HEK293T (cell line): ENCODE measurements at regions not wholly inside any gene's neighbourhood (a gene's known extent, or its start where the extent isn't known, plus 50 kb on each side); places are given as distances from the start of the nearest gene placed in this dataset.

Experiments
- CTCF ChIA-PET: fragments of 350-600 bp; formaldehyde crosslinking; extraction: SDS; loops from one replicate; lab custom pipeline; 2021; ENCODE audit warnings: antibody characterized with exemption, inconsistent platforms; lab: Yijun Ruan, JAX
- POLR2A ChIA-PET: fragments of 350-600 bp; formaldehyde crosslinking; extraction: SDS; loops from one replicate; lab custom pipeline; 2020; ENCODE audit warnings: antibody characterized with exemption, inconsistent platforms; lab: Yijun Ruan, JAX
- DNase-seq: peaks from one replicate; pipeline ENCODE4 v3.0.0; 2012; ENCODE audit warnings: mixed read lengths; ENCODE audit errors: extremely low spot score
- ARNT ChIP-seq: fragments of 450-650 bp; IDR thresholded peaks from 2 replicates; pipeline ENCODE4 v1.6.1; 2017; ENCODE audit warnings: mild to moderate bottlenecking
- BHLHE40 ChIP-seq: fragments of 450-650 bp; IDR thresholded peaks from 2 replicates; pipeline ENCODE4 v1.6.1; 2016; ENCODE audit warnings: mild to moderate bottlenecking, moderate library complexity, borderline replicate concordance
- CTBP1 ChIP-seq: fragments of 450-650 bp; IDR thresholded peaks from 2 replicates; pipeline ENCODE4 v1.6.1; 2016; ENCODE audit warnings: borderline replicate concordance
- ELF4 ChIP-seq: fragments of 450-650 bp; IDR thresholded peaks from 2 replicates; pipeline ENCODE4 v1.6.1; 2017; ENCODE audit warnings: antibody characterized with exemption
- FOXA1 ChIP-seq: fragments of 450-650 bp; IDR thresholded peaks from 2 replicates; pipeline ENCODE4 v1.6.1; 2016; ENCODE audit warnings: mild to moderate bottlenecking
- FOXK2 ChIP-seq: fragments of 450-650 bp; IDR thresholded peaks from 2 replicates; pipeline ENCODE4 v1.6.1; 2016; ENCODE audit warnings: mild to moderate bottlenecking
- FOXM1 ChIP-seq: fragments of 450-650 bp; IDR thresholded peaks from 2 replicates; pipeline ENCODE4 v1.6.1; 2017; ENCODE audit warnings: mild to moderate bottlenecking, borderline replicate concordance
- HDGF ChIP-seq: fragments of 450-650 bp; IDR thresholded peaks from 2 replicates; pipeline ENCODE4 v1.6.1; 2017; ENCODE audit warnings: antibody characterized with exemption, borderline replicate concordance
- L3MBTL2 ChIP-seq: fragments of 450-650 bp; conservative IDR thresholded peaks from 2 replicates; pipeline ENCODE4 v1.6.1; 2016; ENCODE audit warnings: mild to moderate bottlenecking
- LEF1 ChIP-seq: fragments of 450-650 bp; IDR thresholded peaks from 2 replicates; pipeline ENCODE4 v1.6.1; 2017; ENCODE audit warnings: mild to moderate bottlenecking, borderline replicate concordance
- NFRKB ChIP-seq: fragments of 450-650 bp; IDR thresholded peaks from 2 replicates; pipeline ENCODE4 v1.6.1; 2016; ENCODE audit warnings: mild to moderate bottlenecking, moderate library complexity
- SP1 ChIP-seq: fragments of 450-650 bp; IDR thresholded peaks from 2 replicates; pipeline ENCODE4 v1.6.1; 2017
- SUZ12 ChIP-seq: fragments of 450-650 bp; IDR thresholded peaks from 2 replicates; pipeline ENCODE4 v1.6.1; 2016; ENCODE audit warnings: mild to moderate bottlenecking
- TARDBP ChIP-seq: fragments of 450-650 bp; IDR thresholded peaks from 2 replicates; pipeline ENCODE4 v1.6.1; 2016
- ZNF384 ChIP-seq: fragments of 450-650 bp; IDR thresholded peaks from 2 replicates; pipeline ENCODE4 v1.6.1; 2016
- TF ChIP-seq, protein P1 (sequence below): fragments of 450-650 bp; IDR thresholded peaks from 2 replicates; pipeline ENCODE4 v1.6.1; 2016

DNA sequence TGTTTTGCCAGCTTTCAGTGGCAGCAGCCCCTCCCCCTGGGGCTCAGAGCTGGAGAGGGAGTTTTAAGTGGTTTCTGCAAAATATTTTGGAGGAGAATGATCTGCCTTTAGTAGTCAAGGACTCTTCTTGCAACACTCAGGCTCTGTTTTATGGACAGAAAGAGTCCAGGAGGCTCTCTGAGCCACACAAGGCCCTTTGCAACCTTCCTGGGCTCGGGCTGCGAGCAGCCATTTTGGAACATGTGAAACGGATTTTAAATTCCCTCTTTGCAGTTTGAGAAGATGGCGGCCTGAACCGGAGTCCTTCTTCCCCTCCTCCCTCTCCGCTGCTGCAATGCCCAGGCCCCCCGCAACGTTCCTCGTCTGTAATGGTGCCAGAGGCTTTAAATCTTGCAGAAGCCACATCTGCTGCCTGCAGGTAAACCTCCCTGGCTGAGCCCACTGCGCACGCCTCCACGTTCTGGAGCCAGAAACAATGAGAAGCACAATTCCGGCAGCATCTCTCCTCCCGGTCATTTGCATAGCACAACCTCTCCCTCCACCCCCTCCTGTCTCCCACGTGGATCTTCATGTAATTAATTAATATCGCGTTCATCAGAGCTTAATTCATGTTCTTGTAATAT, 386.1 kb downstream of the SEC14L1 start:
- ChIA-PET POLR2A (no interaction called here), CTCF (no interaction called here)
- no peak for DNase-seq
- TF ChIP-seq NFRKB (no peak), SP1 (no peak)

DNA sequence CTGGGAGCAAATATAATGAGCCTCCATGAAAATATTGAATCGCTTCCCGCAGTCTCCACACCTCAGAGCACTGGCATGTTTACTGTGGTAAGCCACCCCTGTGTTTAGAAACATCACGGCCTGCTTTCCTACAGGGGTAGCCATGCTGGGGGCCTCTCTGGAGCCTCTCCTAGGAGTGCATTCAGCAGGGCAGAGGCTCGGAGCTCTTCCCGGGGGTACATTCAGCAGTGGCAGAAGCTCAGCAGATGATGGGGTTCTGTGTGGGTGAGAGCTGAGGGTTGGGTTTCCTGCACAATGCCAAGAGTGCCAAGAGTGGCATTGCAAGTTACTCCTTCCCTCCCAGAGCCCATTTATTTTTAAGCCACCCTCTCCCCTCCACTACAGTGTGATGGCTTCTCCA, 386.6 kb downstream of the SEC14L1 start:
- ChIA-PET POLR2A (no interaction called here), CTCF (no interaction called here)
- no peak for TF ChIP-seq ARNT
- no peak for TF ChIP-seq NFRKB
- no peak for TF ChIP-seq ZNF384
- TF ChIP-seq FOXM1 = no peak
- no peak for TF ChIP-seq CTBP1
- no peak for TF ChIP-seq ELF4
- TF ChIP-seq TARDBP = no peak
- no peak for TF ChIP-seq SP1
- TF ChIP-seq FOXK2 = no peak
- no peak for TF ChIP-seq L3MBTL2
- DNase-seq = no peak

DNA sequence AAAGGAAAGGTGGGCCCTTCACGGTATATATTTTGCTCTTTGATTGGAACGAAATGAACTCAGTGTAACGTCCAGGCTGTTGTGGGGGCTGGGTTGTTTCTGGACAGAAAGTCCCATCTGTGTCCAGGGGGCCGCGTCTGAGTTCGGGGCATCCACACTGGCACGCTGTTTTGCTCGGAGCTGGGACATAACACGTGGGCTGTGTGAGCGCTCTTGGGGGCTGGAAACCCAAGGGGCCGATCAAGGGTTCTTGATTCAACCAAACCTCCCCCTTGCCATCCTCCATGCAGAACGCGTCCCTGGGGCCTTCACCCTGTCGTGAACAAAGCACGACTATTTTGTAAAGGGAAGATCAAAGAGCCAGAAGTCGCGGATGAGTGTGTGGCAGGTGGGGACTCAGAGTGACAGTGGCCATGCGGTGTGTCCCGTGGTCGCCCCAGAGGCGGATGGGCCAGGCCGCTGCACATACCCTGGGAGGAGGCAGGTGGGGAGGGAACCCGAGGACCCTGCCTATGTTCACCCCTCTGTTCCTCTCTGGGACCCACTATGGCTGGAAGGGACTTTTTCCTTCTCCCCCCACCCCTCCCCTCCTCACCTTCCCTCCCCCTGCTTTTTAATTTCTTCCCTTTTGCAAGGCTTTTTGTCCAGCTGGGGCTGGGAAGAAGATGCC, 387.2 kb downstream of the SEC14L1 start:
- TF ChIP-seq HDGF (no peak), L3MBTL2 (no peak), TARDBP (no peak), NFRKB (no peak), ARNT (no peak), SUZ12 (no peak)
- no peak for DNase-seq
- CTCF ChIA-PET = interaction anchor here (0.8 to 1.3 kb wide), 3 partner anchors 10 to 31 kb away, joined by 4 read pairs; no protein-coding TSS in a partner anchor
- POLR2A ChIA-PET = interaction anchor here (1.0 kb wide), 1 partner anchor 35 kb away, joined by 3 read pairs; no protein-coding TSS in a partner anchor

DNA sequence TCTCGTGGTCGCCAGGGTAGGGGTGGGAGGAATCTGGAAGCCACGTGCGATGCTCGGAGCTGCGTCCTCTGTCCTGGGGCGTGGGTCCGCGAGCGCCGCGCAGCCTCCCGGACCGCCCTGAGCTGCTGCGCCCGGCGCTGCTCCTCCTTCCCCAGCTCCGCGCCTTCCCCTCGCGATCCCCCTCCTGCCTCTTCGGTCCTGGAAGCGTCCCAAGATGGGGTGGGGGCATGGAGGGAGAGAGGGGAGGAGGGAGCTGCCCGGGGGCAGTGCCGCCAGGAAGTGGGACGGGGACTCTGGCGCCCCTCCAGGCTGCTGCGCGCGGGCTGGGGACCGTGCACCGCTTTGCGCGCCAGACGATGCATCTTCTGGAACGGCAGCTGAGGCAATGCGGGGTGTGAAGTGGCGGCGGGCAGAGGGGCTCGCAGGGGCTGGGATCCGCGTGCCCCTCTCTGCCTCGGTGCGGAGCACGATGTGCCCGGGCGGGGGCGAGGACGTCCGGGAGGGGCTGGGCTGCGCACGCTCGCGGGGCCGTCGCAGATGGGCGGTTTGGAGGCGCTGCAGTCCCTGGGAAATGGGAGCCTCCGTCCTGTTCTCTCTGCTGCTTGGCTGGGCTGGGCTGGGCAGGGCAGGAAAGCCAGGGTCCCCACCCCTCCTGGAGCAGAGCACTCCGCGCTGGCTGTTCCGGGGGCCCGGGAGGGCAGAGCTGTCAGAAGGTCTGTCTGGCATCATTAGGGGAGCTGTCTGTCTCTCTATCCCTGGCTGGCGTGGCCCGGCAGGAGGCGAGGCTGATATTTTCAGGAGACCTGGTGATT, 388.0 kb downstream of the SEC14L1 start:
- TF ChIP-seq L3MBTL2 (peak; percentile 84), HDGF (no peak)
- POLR2A ChIA-PET = interaction anchor here (1.0 kb wide), 1 partner anchor 35 kb away, joined by 3 read pairs; no protein-coding TSS in a partner anchor
- peak; percentile 73 for DNase-seq
- CTCF ChIA-PET = interaction anchor here (0.5 to 1.3 kb wide), 4 partner anchors 11 to 115 kb away, joined by 3 to 4 read pairs (median 4); no protein-coding TSS in a partner anchor

DNA sequence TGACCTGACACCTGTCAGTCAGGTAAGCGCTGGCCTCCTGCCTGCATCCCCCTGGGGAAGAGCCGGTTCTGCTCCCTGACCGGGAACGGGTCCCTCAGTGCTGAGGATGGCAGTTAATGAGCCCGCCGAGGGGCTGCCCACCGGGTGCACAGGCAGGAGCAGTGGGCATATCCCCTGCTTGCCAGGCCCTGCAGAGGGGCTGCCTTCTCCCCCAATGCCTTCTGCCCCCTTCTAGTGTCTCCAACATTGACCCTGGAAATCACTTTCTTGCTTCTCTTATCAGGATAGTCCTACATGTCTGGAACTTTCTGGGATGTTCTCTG, 388.5 kb downstream of the SEC14L1 start:
- POLR2A ChIA-PET = no interaction called here
- CTCF ChIA-PET = interaction anchor here (0.5 to 1.3 kb wide), 3 partner anchors 11 to 115 kb away, joined by 3 to 4 read pairs (median 4); no protein-coding TSS in a partner anchor

DNA sequence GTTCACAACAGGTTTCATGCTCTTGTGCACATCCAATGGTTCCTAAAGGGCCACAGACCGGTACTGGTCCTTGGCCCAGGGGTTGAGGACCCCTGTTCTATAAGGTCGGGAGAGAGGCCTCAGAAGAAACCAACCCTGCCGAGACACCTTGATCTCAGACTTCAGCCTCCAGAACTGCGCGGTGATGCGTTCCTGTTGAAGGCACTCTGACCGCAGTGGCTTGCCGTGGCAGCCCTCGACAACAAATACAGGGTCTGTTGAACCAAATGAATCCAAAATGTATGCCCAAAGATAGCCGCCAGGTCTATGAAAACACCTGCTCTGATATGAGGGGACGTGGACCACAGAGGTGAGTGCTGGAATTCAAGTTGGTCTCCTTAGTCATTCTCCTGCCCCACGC, 389.8 kb downstream of the SEC14L1 start:
- POLR2A ChIA-PET = no interaction called here
- TF ChIP-seq SP1 = no peak
- TF ChIP-seq SUZ12 = no peak
- TF ChIP-seq FOXK2 = no peak

More for the DNA sequence above, 388.5 kb downstream of the SEC14L1 start:
- DNase-seq = no peak
- TF ChIP-seq, protein P1, sequence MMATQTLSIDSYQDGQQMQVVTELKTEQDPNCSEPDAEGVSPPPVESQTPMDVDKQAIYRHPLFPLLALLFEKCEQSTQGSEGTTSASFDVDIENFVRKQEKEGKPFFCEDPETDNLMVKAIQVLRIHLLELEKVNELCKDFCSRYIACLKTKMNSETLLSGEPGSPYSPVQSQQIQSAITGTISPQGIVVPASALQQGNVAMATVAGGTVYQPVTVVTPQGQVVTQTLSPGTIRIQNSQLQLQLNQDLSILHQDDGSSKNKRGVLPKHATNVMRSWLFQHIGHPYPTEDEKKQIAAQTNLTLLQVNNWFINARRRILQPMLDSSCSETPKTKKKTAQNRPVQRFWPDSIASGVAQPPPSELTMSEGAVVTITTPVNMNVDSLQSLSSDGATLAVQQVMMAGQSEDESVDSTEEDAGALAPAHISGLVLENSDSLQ = peak; percentile 47
- TF ChIP-seq L3MBTL2 = no peak
- TF ChIP-seq TARDBP = no peak
- TF ChIP-seq BHLHE40 = no peak
- no peak for TF ChIP-seq ARNT
- no peak for TF ChIP-seq FOXM1

DNA sequence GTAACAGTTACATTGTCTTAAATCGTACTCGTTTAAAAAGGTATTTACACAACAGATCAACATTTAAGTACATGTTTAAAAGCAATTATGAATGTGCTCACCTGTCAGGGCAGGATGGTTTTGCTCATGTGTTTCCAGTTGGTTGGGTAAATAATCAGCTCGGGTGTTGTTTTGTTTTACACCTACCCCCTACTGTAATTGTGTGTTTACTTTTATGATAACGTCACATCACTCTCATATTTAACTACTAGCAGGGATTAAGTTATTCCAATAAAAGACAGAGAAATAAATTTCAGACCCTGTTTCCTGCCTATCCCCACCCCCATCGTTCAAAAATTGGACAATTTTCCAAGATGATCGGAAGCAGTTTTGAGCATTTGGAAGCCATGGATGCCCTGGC, 390.2 kb downstream of the SEC14L1 start:
- DNase-seq = no peak
- TF ChIP-seq ZNF384 (no peak), SP1 (no peak), FOXA1 (no peak), ELF4 (no peak), HDGF (no peak), TARDBP (no peak), ARNT (no peak), L3MBTL2 (no peak), LEF1 (no peak), FOXM1 (no peak), FOXK2 (no peak), CTBP1 (no peak), SUZ12 (no peak), BHLHE40 (no peak), NFRKB (no peak)
- TF ChIP-seq, protein P1 = no peak
- POLR2A ChIA-PET = no interaction called here
- CTCF ChIA-PET = no interaction called here

More for the DNA sequence above, 389.8 kb downstream of the SEC14L1 start:
- CTCF ChIA-PET = no interaction called here
- DNase-seq = no peak
